ENCODE measurements at regions not wholly inside any gene's neighbourhood (a gene's known extent, or its start where the extent isn't known, plus 50 kb on each side); places are given as distances from the start of the nearest gene placed in this dataset.

GRCh38 chr1:79312438-79312837 is 305.9 kb upstream of the ADGRL4 start:
- TF ChIP-seq, protein P1, sequence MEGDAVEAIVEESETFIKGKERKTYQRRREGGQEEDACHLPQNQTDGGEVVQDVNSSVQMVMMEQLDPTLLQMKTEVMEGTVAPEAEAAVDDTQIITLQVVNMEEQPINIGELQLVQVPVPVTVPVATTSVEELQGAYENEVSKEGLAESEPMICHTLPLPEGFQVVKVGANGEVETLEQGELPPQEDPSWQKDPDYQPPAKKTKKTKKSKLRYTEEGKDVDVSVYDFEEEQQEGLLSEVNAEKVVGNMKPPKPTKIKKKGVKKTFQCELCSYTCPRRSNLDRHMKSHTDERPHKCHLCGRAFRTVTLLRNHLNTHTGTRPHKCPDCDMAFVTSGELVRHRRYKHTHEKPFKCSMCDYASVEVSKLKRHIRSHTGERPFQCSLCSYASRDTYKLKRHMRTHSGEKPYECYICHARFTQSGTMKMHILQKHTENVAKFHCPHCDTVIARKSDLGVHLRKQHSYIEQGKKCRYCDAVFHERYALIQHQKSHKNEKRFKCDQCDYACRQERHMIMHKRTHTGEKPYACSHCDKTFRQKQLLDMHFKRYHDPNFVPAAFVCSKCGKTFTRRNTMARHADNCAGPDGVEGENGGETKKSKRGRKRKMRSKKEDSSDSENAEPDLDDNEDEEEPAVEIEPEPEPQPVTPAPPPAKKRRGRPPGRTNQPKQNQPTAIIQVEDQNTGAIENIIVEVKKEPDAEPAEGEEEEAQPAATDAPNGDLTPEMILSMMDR (IDR thresholded peaks at IDR 0.05; ENCODE audit: control extremely low read depth, extremely low read depth), result no peak
- Histone ChIP-seq H3K4me1 (ENCODE audit: control insufficient read depth in 5 of 5, insufficient read depth in 5 of 5, low read length in 5 of 5) (peaks cover 0 to 4% (median 0%) of the 10 kb centered on the region in 5 donors), H3K9ac (ENCODE audit: insufficient read depth in 1 of 2, low read length in 2 of 2) (no peak overlapping the region), H3K36me3 (ENCODE audit: control insufficient read depth in 4 of 4, insufficient read depth in 4 of 4, low read length in 4 of 4) (no peaks in the 10 kb centered on the region), H3K4me3 (no peak overlapping the region), H3K27me3 (ENCODE audit: control insufficient read depth in 3 of 3, insufficient read depth in 3 of 3, low read length in 2 of 3) (no peaks in the 10 kb centered on the region), H3K9me3 (ENCODE audit: control insufficient read depth in 4 of 4, insufficient read depth in 3 of 4, low read length in 3 of 4) (peaks cover 0 to 2% (median 0%) of the 10 kb centered on the region in 4 donors), H3K27ac (ENCODE audit: low read depth in 1 of 2, low read length in 1 of 2) (no peak overlapping the region)
- ATAC-seq (ENCODE audit: insufficient read depth, low FRiP score) (no peak), DNase-seq (no peak)

DNA sequence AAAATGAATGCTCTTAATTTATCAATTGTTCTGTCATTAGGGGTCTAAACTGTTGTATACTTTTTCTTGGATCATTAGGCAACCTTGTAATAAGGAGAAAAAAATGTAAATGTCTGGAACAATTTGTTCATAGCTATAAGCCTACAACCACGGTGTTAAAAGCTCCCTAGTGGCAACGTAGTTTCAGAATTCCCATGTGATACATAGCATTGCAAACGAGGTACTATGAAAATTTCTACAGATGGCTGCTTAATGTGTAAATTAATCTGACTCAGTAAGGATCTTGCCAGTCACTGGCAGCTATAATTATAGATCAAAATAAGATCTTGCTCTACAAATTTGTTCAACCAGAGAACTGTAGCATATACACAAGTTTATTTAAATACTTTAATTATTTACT is 304.1 kb upstream of the ADGRL4 start:
- no peak for ATAC-seq (ENCODE audit: insufficient read depth, low FRiP score)
- WGBS, 2 donors, result 72 to 77% methylated on average over 3 of the region's 3 CpGs

DNA sequence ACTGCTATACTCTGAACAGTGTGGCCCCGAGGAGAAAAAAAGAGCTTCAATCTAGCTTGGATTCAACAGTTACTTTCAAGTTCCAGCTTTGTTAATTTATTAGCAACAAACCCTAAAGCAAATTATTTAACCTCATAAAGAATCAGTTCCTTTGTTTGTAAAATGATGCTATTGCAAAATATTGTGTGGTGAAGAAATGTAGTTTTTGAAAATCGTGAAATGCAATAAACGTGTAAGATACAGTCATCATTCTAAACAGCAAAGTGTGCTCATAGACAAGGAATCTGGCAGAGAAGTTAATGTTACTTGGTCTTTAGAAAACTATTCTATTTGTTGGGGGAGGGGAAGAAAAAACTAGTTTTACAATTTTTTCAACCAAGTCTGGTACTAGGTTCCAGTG is 297.6 kb upstream of the ADGRL4 start:
- ATAC-seq (ENCODE audit: insufficient read depth, low FRiP score) (no peak), DNase-seq (no peak)
- no peak overlapping the region for H3K27ac ChIP-seq (ENCODE audit: low read depth in 1 of 2, low read length in 1 of 2)
- H3K27me3 ChIP-seq (ENCODE audit: control insufficient read depth in 3 of 3, insufficient read depth in 3 of 3, low read length in 2 of 3), result no peaks in the 10 kb centered on the region
- no peaks in the 10 kb centered on the region for H3K9me3 ChIP-seq (ENCODE audit: control insufficient read depth in 4 of 4, insufficient read depth in 3 of 4, low read length in 3 of 4)
- WGBS, 2 donors, result 84 to 88% methylated on average over 3 of the region's 3 CpGs
- TF ChIP-seq, protein P1 (IDR thresholded peaks at IDR 0.05; ENCODE audit: control extremely low read depth, extremely low read depth), result no peak
- H3K4me1 ChIP-seq (ENCODE audit: control insufficient read depth in 5 of 5, insufficient read depth in 5 of 5, low read length in 5 of 5), result no peaks in the 10 kb centered on the region
- H3K9ac ChIP-seq (ENCODE audit: insufficient read depth in 1 of 2, low read length in 2 of 2), result no peak overlapping the region
- H3K36me3 ChIP-seq (ENCODE audit: control insufficient read depth in 4 of 4, insufficient read depth in 4 of 4, low read length in 4 of 4), result no peaks in the 10 kb centered on the region
- no peak overlapping the region for H3K4me3 ChIP-seq

More for the DNA sequence above, 304.1 kb upstream of the ADGRL4 start:
- H3K27ac ChIP-seq (ENCODE audit: low read depth in 1 of 2, low read length in 1 of 2), result no peak overlapping the region
- H3K4me3 ChIP-seq, result no peak overlapping the region
- H3K9me3 ChIP-seq (ENCODE audit: control insufficient read depth in 4 of 4, insufficient read depth in 3 of 4, low read length in 3 of 4), result peaks cover 0 to 2% (median 0%) of the 10 kb centered on the region in 4 donors
- no peak for DNase-seq
- H3K27me3 ChIP-seq (ENCODE audit: control insufficient read depth in 3 of 3, insufficient read depth in 3 of 3, low read length in 2 of 3), result no peaks in the 10 kb centered on the region
- no peak overlapping the region for H3K9ac ChIP-seq (ENCODE audit: insufficient read depth in 1 of 2, low read length in 2 of 2)
- peaks cover 0 to 4% (median 0%) of the 10 kb centered on the region in 5 donors for H3K4me1 ChIP-seq (ENCODE audit: control insufficient read depth in 5 of 5, insufficient read depth in 5 of 5, low read length in 5 of 5)
- TF ChIP-seq, protein P1 (IDR thresholded peaks at IDR 0.05; ENCODE audit: control extremely low read depth, extremely low read depth), result no peak
- H3K36me3 ChIP-seq (ENCODE audit: control insufficient read depth in 4 of 4, insufficient read depth in 4 of 4, low read length in 4 of 4), result no peaks in the 10 kb centered on the region

DNA sequence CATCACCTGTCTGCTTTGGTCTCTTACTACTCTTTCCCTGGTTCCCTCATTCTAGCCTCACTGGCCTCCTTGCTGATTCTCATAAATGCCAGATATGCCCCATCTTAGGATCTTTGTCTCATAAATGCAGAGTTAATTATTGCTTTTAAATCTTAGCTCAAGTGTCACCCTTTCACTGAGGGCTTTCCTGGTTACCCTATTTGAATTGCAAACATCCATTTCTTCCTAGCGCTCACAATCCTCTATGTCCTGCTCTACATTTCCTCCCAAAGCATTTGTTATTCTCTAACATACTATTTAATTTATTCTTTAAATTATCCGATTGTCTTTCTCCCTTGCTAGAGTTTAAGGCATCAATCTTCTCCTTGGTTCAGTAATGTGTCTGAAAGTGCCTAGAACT is 296.5 kb upstream of the ADGRL4 start:
- Histone ChIP-seq H3K9ac (ENCODE audit: insufficient read depth in 1 of 2, low read length in 2 of 2) (no peak overlapping the region), H3K9me3 (ENCODE audit: control insufficient read depth in 4 of 4, insufficient read depth in 3 of 4, low read length in 3 of 4) (no peaks in the 10 kb centered on the region), H3K36me3 (ENCODE audit: control insufficient read depth in 4 of 4, insufficient read depth in 4 of 4, low read length in 4 of 4) (no peaks in the 10 kb centered on the region), H3K4me3 (no peak overlapping the region), H3K27me3 (ENCODE audit: control insufficient read depth in 3 of 3, insufficient read depth in 3 of 3, low read length in 2 of 3) (no peaks in the 10 kb centered on the region), H3K27ac (ENCODE audit: low read depth in 1 of 2, low read length in 1 of 2) (no peak overlapping the region), H3K4me1 (ENCODE audit: control insufficient read depth in 5 of 5, insufficient read depth in 5 of 5, low read length in 5 of 5) (no peaks in the 10 kb centered on the region)
- no peak for ATAC-seq (ENCODE audit: insufficient read depth, low FRiP score)
- 92% methylated on average over 2 of the region's 2 CpGs for WGBS, 2 donors
- TF ChIP-seq, protein P1 (IDR thresholded peaks at IDR 0.05; ENCODE audit: control extremely low read depth, extremely low read depth), result no peak
- DNase-seq, result no peak

Data from lung (tissue), 11 donors.